GM23338 (cell line): ENCODE measurements at regions not wholly inside any gene's neighbourhood (a gene's known extent, or its start where the extent isn't known, plus 50 kb on each side); places are given as distances from the start of the nearest gene placed in this dataset.

Experiments
- ATAC-seq: fragments of 200-7000 bp; cut with Tn5 transposase; 3 replicates; pipeline ENCODE4 v1.9.1; 2020
- DNase-seq: peaks from one replicate; pipeline ENCODE4 v3.0.0-alpha.2; 2015; ENCODE audit warnings: low spot score
- H2AFZ ChIP-seq: fragments of 200-600 bp; sonication (generic); 2 replicates; pipeline ENCODE4 v1.8.0; 2016; ENCODE audit warnings: antibody characterized with exemption, mild to moderate bottlenecking, moderate library complexity
- H3F3A ChIP-seq: fragments of 200-600 bp; sonication (generic); replicated peaks from 2 replicates; pipeline ENCODE4 v1.8.0; 2017; ENCODE audit warnings: antibody characterized with exemption, mixed run types, low read depth
- H3K27ac ChIP-seq: fragments of 200-600 bp; sonication (generic); 2 replicates; pipeline ENCODE4 v1.6.1; 2016; ENCODE audit warnings: low read depth
- H3K27me3 ChIP-seq: fragments of 200-600 bp; sonication (generic); 2 replicates; pipeline ENCODE4 v1.8.0; 2016; ENCODE audit warnings: mild to moderate bottlenecking, mixed run types, moderate library complexity; ENCODE audit not compliant: insufficient read depth
- H3K36me3 ChIP-seq: fragments of 200-600 bp; sonication (generic); 2 replicates; pipeline ENCODE4 v1.8.0; 2016; ENCODE audit warnings: mild to moderate bottlenecking; ENCODE audit not compliant: insufficient read depth
- H3K4me1 ChIP-seq: fragments of 200-600 bp; sonication (generic); 2 replicates; pipeline ENCODE4 v1.8.0; 2016; ENCODE audit warnings: mild to moderate bottlenecking, moderate library complexity; ENCODE audit not compliant: insufficient read depth
- H3K4me2 ChIP-seq: fragments of 200-600 bp; sonication (generic); 2 replicates; pipeline ENCODE4 v1.7.1; 2017; ENCODE audit warnings: mixed run types
- H3K4me3 ChIP-seq: fragments of 200-600 bp; sonication (generic); 2 replicates; pipeline ENCODE4 v1.6.1; 2016; ENCODE audit warnings: mixed run types
- H3K79me2 ChIP-seq: fragments of 200-600 bp; sonication (generic); replicated peaks from 2 replicates; pipeline ENCODE4 v1.8.0; 2017; ENCODE audit warnings: mild to moderate bottlenecking; ENCODE audit not compliant: insufficient read depth
- H3K9me2 ChIP-seq: fragments of 200-600 bp; sonication (generic); 2 replicates; pipeline ENCODE4 v1.8.0; 2017; ENCODE audit not compliant: insufficient read depth
- H4K20me1 ChIP-seq: fragments of 200-600 bp; sonication (generic); replicated peaks from 2 replicates; pipeline ENCODE4 v1.8.0; 2017; ENCODE audit warnings: mild to moderate bottlenecking; ENCODE audit not compliant: insufficient read depth
- H3K27ac Mint-ChIP-seq: 2 replicates; pipeline ENCODE4 v1.8.0; 2020; ENCODE audit warnings: inconsistent platforms, mild to moderate bottlenecking, moderate library complexity, mixed read lengths
- H3K27me3 Mint-ChIP-seq: 3 replicates; pipeline ENCODE4 v1.8.0; 2022; ENCODE audit warnings: low read depth, mild to moderate bottlenecking, moderate library complexity, mixed read lengths, inconsistent platforms; ENCODE audit not compliant: insufficient read depth, poor library complexity
- H3K36me3 Mint-ChIP-seq: 3 replicates; pipeline ENCODE4 v1.8.0; 2021; ENCODE audit warnings: low read depth, mild to moderate bottlenecking, inconsistent platforms, moderate library complexity, mixed read lengths
- H3K4me1 Mint-ChIP-seq: 3 replicates; pipeline ENCODE4 v1.8.0; 2020; ENCODE audit warnings: mild to moderate bottlenecking, inconsistent platforms, mixed read lengths
- H3K4me3 Mint-ChIP-seq: 3 replicates; pipeline ENCODE4 v1.8.0; 2021; ENCODE audit warnings: moderate library complexity, mild to moderate bottlenecking, inconsistent platforms, mixed read lengths
- H3K9me3 Mint-ChIP-seq: 3 replicates; pipeline ENCODE4 v1.8.0; 2020; ENCODE audit warnings: moderate library complexity, mild to moderate bottlenecking, inconsistent platforms, mixed read lengths
- CREB1 ChIP-seq: fragments of 250-450 bp; sonication (Bioruptor Pico); IDR thresholded peaks from 2 replicates; pipeline ENCODE4 v1.5.0; 2020; ENCODE audit warnings: low read depth, mild to moderate bottlenecking, moderate library complexity
- CTCF ChIP-seq, 2 experiments: fragments of 200-600 bp in 1 of 2; sonication (generic) in 1 of 2; conservative IDR thresholded peaks; 2 replicates each; pipeline versions ENCODE4 v1.5.1 to v1.6.1; 2016 to 2017; ENCODE audit warnings: antibody characterized with exemption in 2 of 2, low read depth in 2 of 2, mild to moderate bottlenecking in 2 of 2, moderate library complexity in 1 of 2
- ETS1 ChIP-seq: IDR thresholded peaks from 2 replicates; pipeline ENCODE4 v1.6.1; 2016; ENCODE audit warnings: antibody characterized with exemption
- EZH2 ChIP-seq: fragments of 200-600 bp; sonication (generic); IDR thresholded peaks from one replicate; pipeline ENCODE4 v1.8.0; 2017; ENCODE audit warnings: antibody characterized with exemption, mild to moderate bottlenecking, low read depth; ENCODE audit not compliant: unreplicated experiment
- EZH2phosphoT487 ChIP-seq: fragments of 200-600 bp; sonication (generic); IDR thresholded peaks from one replicate; pipeline ENCODE4 v1.8.1; 2018; ENCODE audit warnings: antibody characterized with exemption; ENCODE audit not compliant: unreplicated experiment
- JUNB ChIP-seq: IDR thresholded peaks from one replicate; pipeline ENCODE4 v1.6.1; 2016; ENCODE audit warnings: antibody characterized with exemption; ENCODE audit not compliant: unreplicated experiment
- NANOG ChIP-seq: IDR thresholded peaks from 2 replicates; pipeline ENCODE4 v1.6.1; 2016; ENCODE audit warnings: antibody characterized with exemption, borderline replicate concordance
- POLR2AphosphoS5 ChIP-seq: IDR thresholded peaks from 2 replicates; pipeline ENCODE4 v1.6.1; 2016; ENCODE audit warnings: antibody characterized with exemption, low read depth
- REST ChIP-seq: IDR thresholded peaks from one replicate; pipeline ENCODE4 v1.6.1; 2018; ENCODE audit warnings: antibody characterized with exemption; ENCODE audit not compliant: unreplicated experiment
- STAT1 ChIP-seq: IDR thresholded peaks from one replicate; pipeline ENCODE4 v1.6.1; 2016; ENCODE audit warnings: antibody characterized with exemption; ENCODE audit not compliant: unreplicated experiment
- ZNF114 ChIP-seq: fragments of 250-450 bp; sonication (Bioruptor Pico); IDR thresholded peaks from 2 replicates; pipeline ENCODE4 v1.5.0; 2020; ENCODE audit warnings: mild to moderate bottlenecking, moderate library complexity
- ZNF331 ChIP-seq: fragments of 250-450 bp; sonication (Bioruptor Pico); IDR thresholded peaks from 2 replicates; pipeline ENCODE4 v1.5.0; 2020; ENCODE audit warnings: low read depth, mild to moderate bottlenecking, moderate library complexity
- ZNF462 ChIP-seq: fragments of 250-450 bp; sonication (Bioruptor Pico); IDR thresholded peaks from 2 replicates; pipeline ENCODE4 v1.5.0; 2020; ENCODE audit warnings: mild to moderate bottlenecking, moderate library complexity

- Histone ChIP-seq H4K20me1 (no peaks in the 10 kb centered on the region), H3K4me2 (no peak overlapping the region), H3K36me3 (no peaks in the 10 kb centered on the region), H3K4me1 (no peaks in the 10 kb centered on the region), H3K27me3 (no peaks in the 10 kb centered on the region), H2AFZ (no peak overlapping the region), H3K79me2 (no peaks in the 10 kb centered on the region), H3K4me3 (no peak overlapping the region), H3K27ac (no peak overlapping the region), H3F3A (no peaks in the 10 kb centered on the region), H3K9me2 (0 out of 2 replicates have a peak, but pooled peaks cover under 1% of the 10 kb centered on the region)
- no peaks in the 10 kb centered on the region for H3K27me3 Mint-ChIP-seq
- no peaks in the 10 kb centered on the region for H3K4me1 Mint-ChIP-seq
- no peak overlapping the region for H3K27ac Mint-ChIP-seq
- ATAC-seq: no peak
- H3K4me3 Mint-ChIP-seq: no peak overlapping the region
- H3K9me3 Mint-ChIP-seq: peaks cover 10% of the 10 kb centered on the region; the same call in 2 of the 3 replicates
- no peaks in the 10 kb centered on the region; the same call in 2 of the 3 replicates for H3K36me3 Mint-ChIP-seq
- DNase-seq: no peak
- no peak for TF ChIP-seq POLR2AphosphoS5
- no peak for TF ChIP-seq STAT1
- no peak for TF ChIP-seq ZNF114 (CRISPR knock-in tag)
- no peak for TF ChIP-seq REST
- no peak for TF ChIP-seq EZH2
- TF ChIP-seq NANOG: no peak
- TF ChIP-seq EZH2phosphoT487: no peak
- TF ChIP-seq CTCF (conservative IDR thresholded peaks at IDR 0.05; ENCODE audit: low read depth in 2 of 2): no peak
- TF ChIP-seq ZNF462 (CRISPR knock-in tag): no peak
- TF ChIP-seq ZNF331 (CRISPR knock-in tag): no peak
- TF ChIP-seq JUNB: no peak
- no peak for TF ChIP-seq ETS1
- no peak for TF ChIP-seq CREB1
Observed at GRCh38 chr16:82319038-82319437, 149.0 kb upstream of the MPHOSPH6 start.
